GM18858 (cell line): ENCODE measurements at regions not wholly inside any gene's neighbourhood (a gene's known extent, or its start where the extent isn't known, plus 50 kb on each side); places are given as distances from the start of the nearest gene placed in this dataset.
A peak's percentile ranks its signal among the peaks of the same experiment; 100 is the strongest.

Experiments
- ATAC-seq: cut with Tn5 transposase; IDR thresholded peaks from one replicate; pipeline ENCODE4 v1.9.1; 2021; ENCODE audit not compliant: unreplicated experiment

DNA sequence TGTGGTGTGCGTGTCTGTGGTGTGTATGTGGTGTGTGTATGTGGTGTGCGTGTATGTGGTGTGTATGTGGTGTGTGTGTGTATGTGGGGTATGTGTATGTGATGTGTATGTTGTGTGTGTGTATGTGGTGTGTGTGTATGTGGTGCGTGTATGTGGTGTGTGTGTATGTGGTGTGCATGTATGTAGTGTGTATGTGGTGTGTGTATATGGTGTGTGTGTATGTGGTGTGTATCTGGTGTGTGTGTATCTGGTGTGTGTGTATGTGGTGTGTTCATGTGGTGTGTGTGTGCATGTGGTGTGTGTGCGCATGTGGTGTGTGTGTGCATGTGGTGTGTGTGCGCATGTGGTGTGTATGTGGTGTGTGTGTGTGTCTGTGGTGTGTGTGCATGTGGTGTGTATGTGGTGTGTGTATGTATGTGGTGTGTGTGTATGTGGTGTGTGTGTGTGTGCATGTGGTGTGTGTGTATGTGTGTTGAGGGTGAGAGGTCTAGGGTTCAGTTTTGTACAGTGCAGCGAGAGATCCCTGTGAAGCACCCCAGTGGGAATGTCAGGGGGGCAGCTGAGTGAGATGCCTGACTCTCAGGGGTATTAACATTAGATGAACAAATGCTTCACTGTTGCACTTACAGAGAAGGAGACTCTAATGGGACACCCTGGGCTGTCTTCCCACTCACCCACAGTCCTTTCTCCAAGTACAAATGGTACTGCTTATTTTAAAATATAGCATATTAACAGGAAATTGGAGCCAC lies 61.3 kb upstream of the MEDAG start:
- no peak for ATAC-seq

DNA sequence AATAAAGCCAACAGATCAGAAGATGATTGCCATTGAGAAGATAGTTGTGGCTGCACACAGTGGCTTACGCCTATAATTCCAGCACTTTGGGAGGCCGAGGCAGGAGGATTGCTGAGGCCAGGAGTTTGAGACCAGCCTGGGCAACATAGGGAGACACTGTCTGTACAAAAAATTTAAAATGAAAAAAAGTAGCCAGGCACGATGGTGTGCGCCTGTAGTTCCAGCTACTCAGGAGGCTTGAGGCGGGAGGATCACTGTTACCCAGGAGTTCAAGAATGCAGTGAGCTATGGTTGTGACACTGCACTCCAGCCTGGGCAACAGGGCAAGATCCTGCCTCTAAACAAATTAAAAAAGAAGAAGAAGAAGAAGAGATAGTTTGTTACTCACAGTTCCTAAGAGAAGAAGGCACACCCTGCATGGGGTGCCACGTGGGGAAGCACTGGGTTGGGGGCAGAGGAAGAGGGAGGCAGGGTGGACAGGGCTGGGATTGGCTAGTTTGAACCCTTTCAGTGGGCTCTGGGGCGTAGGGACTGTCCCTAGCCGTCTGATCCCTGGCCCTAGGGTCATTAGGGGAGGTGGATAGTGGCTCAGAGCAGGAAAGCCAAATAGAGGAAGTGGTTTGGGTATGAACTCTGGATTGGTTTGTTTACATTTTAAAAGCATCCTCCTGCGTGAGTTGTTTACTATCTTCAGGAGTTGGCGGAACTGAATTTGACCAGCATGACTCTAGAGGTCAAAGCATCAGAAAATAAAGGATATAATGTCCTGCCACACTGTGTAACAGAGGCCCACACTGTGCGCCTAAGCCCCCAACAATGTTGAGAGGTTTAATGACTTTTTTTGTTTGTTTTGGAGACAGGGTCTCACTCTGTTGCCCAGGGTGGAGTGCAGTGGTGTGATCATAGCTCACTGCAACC lies 60.5 kb upstream of the MEDAG start:
- no peak for ATAC-seq

DNA sequence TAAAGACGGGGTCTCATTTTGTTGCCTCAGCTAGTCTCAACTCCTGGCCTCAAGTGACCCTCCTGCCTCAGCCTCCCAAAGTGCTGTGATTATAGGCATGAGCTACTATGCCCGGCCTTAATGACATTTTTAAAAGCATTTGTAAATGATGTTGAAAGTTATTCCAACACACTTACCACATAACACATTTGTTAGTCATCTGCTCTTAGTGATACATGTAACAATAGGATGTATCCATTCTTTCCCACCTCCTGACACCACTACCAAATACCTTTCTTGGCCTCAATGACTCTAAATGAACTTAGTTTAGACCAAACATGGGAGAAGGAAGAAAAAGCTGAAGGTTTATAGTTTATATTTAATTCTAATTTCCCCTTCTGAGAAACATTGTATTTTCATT lies 59.8 kb upstream of the MEDAG start:
- no peak for ATAC-seq

- ATAC-seq, result no peak
Observed at GRCh38 chr13:30846866-30847265, 59.2 kb upstream of the MEDAG start.

DNA sequence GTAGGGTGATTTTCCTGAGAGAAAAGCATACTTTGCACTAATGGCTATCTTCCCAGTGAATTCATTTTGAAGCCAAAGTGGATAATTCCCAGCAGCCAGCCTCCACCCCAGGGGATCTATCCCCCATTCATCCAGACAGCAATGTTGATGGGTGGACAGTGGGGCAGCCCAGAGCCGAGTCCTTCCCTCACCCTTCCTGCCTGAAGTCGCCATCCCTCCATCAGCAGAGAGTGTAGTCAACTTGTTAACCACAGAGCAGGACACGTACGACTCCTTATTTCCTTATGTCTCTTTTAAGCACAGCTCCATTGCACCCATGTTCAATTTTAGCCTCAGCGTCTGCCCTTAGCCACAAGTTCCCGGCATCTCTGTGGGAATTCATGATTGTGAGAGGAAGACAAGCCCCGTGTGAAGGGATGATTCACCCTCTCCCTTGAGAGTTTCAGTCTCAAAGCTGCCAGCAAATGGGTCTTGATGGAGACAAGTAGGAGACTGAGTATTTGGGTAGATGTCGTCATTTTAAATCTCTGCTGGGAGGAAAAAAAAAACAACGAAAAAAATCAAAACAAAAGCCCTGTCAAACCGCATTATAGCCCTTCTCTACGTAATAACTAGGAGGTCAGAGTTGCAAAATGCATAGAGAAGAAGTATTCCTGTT lies 58.3 kb upstream of the MEDAG start:
- no peak for ATAC-seq

- ATAC-seq, result no peak
Observed at GRCh38 chr13:30848332-30849027, 57.6 kb upstream of the MEDAG start.

GRCh38 chr13:30849611-30850010 lies 56.5 kb upstream of the MEDAG start:
- ATAC-seq, result no peak

DNA sequence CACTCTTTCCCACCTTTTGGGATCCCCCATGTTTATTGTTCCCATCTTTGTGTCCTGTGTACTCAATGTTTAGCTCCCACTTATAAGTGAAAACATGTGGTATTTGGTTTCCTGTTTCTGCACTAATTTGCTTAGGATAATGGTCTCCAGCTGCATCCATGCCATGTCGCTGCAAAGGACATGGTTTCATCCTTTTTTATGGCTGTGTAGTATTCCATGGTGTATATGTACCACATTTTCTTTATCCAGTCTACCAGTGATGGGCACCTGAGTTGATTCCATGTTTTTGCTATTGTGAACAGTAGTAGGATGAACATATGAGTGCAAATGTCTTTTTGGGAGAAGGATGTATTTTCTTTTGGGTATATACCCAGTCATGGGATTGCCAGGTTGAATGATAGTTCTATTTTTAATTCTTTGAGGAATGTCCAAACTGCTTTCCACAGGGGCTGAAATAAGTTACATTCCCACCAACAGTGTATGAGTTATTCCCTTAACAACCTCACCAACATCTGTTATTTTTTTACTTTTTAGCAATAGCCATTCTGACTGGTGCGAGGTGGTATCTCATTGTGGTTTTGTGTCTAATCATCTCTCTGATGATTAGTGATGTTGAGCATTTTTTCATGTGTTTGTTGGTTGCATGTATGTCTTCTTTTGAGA lies 55.7 kb upstream of the MEDAG start:
- ATAC-seq, result no peak

- ATAC-seq, result no peak
Observed at GRCh38 chr13:30850867-30851211, 55.2 kb upstream of the MEDAG start.

DNA sequence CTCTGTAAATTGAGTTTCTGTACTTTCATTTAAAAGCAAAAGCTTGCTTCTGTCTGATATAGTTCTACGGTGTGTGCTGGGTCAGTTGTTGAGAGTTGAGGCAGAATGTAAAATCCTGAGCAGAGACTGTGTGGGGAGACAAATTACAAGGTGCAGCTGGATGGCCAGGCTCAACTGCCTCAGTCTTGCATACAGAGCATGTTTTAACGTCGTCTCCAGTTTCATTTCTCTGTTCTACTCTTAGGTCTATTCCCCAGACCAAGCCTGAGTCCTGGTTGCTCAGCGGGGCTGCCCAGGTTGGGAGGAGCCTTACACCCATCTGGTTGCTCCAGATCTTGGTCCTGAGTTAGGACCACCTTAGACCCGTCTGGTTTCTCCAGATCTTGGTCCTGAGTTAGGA lies 54.4 kb upstream of the MEDAG start:
- peak; percentile 68 for ATAC-seq

GRCh38 chr13:30855569-30855968 lies 50.5 kb upstream of the MEDAG start:
- no peak for ATAC-seq

DNA sequence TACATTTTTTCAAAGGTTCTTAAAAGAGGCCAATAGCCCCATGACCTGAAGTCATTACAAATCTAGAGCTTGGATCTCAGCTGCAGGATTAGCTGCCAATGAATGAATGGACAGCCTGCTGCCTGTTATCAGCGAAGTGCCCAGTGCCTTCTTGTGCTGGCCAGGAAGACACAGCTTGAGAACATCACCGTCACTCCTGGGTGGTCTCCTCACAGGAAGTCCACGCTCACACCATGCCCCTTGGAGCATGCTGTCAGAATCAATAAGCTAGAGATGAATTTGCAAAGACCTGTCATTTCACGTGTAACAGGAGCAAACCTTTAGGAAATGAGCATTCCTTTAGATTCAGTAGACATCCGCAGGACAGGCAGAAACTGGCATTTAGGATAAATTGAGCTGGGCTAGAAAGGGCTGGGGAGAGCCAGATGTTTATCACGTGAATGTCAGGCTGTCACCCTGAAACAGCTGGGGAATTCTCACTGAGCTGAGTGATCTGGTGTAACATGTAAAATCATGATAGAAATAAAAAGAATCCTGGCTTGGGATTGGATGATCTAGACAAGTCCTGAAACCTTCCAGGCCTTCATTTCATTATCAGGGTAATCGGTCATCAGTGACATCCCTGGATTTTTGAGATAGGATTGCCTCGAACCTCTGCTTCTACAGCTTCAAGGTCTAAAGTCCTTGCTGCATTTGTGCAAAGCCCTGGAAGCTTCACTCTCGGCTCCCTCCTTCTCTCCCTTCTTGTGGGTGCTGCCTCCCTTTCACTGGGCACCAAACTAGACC lies 49.9 kb upstream of the MEDAG start:
- ATAC-seq, result no peak
